Chondrocyte (in vitro differentiated cells): ENCODE measurements at regions not wholly inside any gene's neighbourhood (a gene's known extent, or its start where the extent isn't known, plus 50 kb on each side); places are given as distances from the start of the nearest gene placed in this dataset.

Experiments used
- DNase-seq: peaks from one replicate; pipeline ENCODE4 v3.0.0; 2021; ENCODE audit warnings: mixed read lengths, low spot score
- H3K27ac Mint-ChIP-seq: one replicate; pipeline ENCODE4 v1.8.0; 2021; ENCODE audit warnings: mild to moderate bottlenecking, moderate library complexity, mixed read lengths; ENCODE audit not compliant: unreplicated experiment
- H3K27me3 Mint-ChIP-seq: 2 replicates; pipeline ENCODE4 v1.8.0; 2021; ENCODE audit warnings: low read depth, mixed read lengths
- H3K36me3 Mint-ChIP-seq: 2 replicates; pipeline ENCODE4 v1.8.0; 2021; ENCODE audit warnings: low read depth, mixed read lengths
- H3K4me1 Mint-ChIP-seq: 2 replicates; pipeline ENCODE4 v1.8.0; 2021; ENCODE audit warnings: low read depth, mild to moderate bottlenecking, mixed read lengths
- H3K4me3 Mint-ChIP-seq: one replicate; pipeline ENCODE4 v1.8.0; 2021; ENCODE audit warnings: mild to moderate bottlenecking, moderate library complexity, mixed read lengths; ENCODE audit not compliant: unreplicated experiment
- H3K9me3 Mint-ChIP-seq: 2 replicates; pipeline ENCODE4 v1.8.0; 2021; ENCODE audit warnings: low read depth, mixed read lengths
- CTCF ChIP-seq: fragments of 200-600 bp; sonication (generic); IDR thresholded peaks from 2 replicates; pipeline ENCODE4 v1.5.0; 2021; ENCODE audit warnings: antibody characterized with exemption, mild to moderate bottlenecking, moderate library complexity

GRCh38 chr6:16078064-16078463 lies 50.8 kb upstream of the MYLIP start:
- Mint-ChIP-seq H3K27ac (no peak overlapping the region), H3K4me1 (no peaks in the 10 kb centered on the region), H3K36me3 (no peaks in the 10 kb centered on the region), H3K27me3 (no peaks in the 10 kb centered on the region), H3K9me3 (no peaks in the 10 kb centered on the region), H3K4me3 (no peak overlapping the region)
- TF ChIP-seq CTCF, result no peak
- DNase-seq, result no peak

GRCh38 chr6:16069671-16070070 lies 59.2 kb upstream of the MYLIP start:
- H3K4me3 Mint-ChIP-seq, result no peak overlapping the region
- no peak overlapping the region for H3K27ac Mint-ChIP-seq
- DNase-seq, result no peak
- no peaks in the 10 kb centered on the region for H3K27me3 Mint-ChIP-seq
- no peaks in the 10 kb centered on the region for H3K9me3 Mint-ChIP-seq
- no peaks in the 10 kb centered on the region for H3K36me3 Mint-ChIP-seq
- peaks cover 5% of the 10 kb centered on the region for H3K4me1 Mint-ChIP-seq
- no peak for TF ChIP-seq CTCF

- no peak for DNase-seq
- Mint-ChIP-seq H3K9me3 (no peaks in the 10 kb centered on the region), H3K4me1 (peaks cover 9% of the 10 kb centered on the region), H3K4me3 (no peak overlapping the region), H3K36me3 (no peaks in the 10 kb centered on the region), H3K27ac (no peak overlapping the region), H3K27me3 (no peaks in the 10 kb centered on the region)
- no peak for TF ChIP-seq CTCF
Measured at GRCh38 chr6:16069222-16069621, 59.7 kb upstream of the MYLIP start.

GRCh38 chr6:16067568-16067967 lies 61.3 kb upstream of the MYLIP start:
- H3K36me3 Mint-ChIP-seq, result no peaks in the 10 kb centered on the region
- DNase-seq, result no peak
- no peak overlapping the region for H3K4me3 Mint-ChIP-seq
- TF ChIP-seq CTCF, result no peak
- H3K4me1 Mint-ChIP-seq, result peaks cover 10% of the 10 kb centered on the region
- no peaks in the 10 kb centered on the region for H3K27me3 Mint-ChIP-seq
- no peaks in the 10 kb centered on the region for H3K9me3 Mint-ChIP-seq
- H3K27ac Mint-ChIP-seq, result no peak overlapping the region

- Mint-ChIP-seq H3K4me1 (peaks cover 10% of the 10 kb centered on the region), H3K9me3 (no peaks in the 10 kb centered on the region), H3K27ac (no peak overlapping the region), H3K4me3 (no peak overlapping the region), H3K27me3 (no peaks in the 10 kb centered on the region), H3K36me3 (no peaks in the 10 kb centered on the region)
- DNase-seq, result no peak
- no peak for TF ChIP-seq CTCF
Measured at GRCh38 chr6:16064671-16065072, 64.2 kb upstream of the MYLIP start.
